ENCODE measurements at regions not wholly inside any gene's neighbourhood (a gene's known extent, or its start where the extent isn't known, plus 50 kb on each side); places are given as distances from the start of the nearest gene placed in this dataset.
"Not testable (repeated sequence)": the region's sequence is repeated elsewhere in the genome, so short reads cannot be mapped to it uniquely, and the experiment has no call there.

- intact Hi-C loops (cut with DNase I), result no loop called here
- 73 to 77% methylated on average over 2 of the region's 2 CpGs for WGBS, 2 donors
- Histone ChIP-seq H3K27ac (no peak overlapping the region), H3K27me3 (no peaks in the 10 kb centered on the region), H3K9me3 (no peaks in the 10 kb centered on the region), H3K4me1 (no peaks in the 10 kb centered on the region), H3K36me3 (no peaks in the 10 kb centered on the region), H3K4me3 (replicated peaks in 1 of 3) (no peak overlapping the region)
- TF ChIP-seq, protein P1, sequence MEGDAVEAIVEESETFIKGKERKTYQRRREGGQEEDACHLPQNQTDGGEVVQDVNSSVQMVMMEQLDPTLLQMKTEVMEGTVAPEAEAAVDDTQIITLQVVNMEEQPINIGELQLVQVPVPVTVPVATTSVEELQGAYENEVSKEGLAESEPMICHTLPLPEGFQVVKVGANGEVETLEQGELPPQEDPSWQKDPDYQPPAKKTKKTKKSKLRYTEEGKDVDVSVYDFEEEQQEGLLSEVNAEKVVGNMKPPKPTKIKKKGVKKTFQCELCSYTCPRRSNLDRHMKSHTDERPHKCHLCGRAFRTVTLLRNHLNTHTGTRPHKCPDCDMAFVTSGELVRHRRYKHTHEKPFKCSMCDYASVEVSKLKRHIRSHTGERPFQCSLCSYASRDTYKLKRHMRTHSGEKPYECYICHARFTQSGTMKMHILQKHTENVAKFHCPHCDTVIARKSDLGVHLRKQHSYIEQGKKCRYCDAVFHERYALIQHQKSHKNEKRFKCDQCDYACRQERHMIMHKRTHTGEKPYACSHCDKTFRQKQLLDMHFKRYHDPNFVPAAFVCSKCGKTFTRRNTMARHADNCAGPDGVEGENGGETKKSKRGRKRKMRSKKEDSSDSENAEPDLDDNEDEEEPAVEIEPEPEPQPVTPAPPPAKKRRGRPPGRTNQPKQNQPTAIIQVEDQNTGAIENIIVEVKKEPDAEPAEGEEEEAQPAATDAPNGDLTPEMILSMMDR (IDR thresholded peaks at IDR 0.05), result no peak
- TF ChIP-seq POLR2A (IDR thresholded peaks at IDR 0.05), result no peak
- no peak for DNase-seq
These were observed 68.9 kb upstream of the THSD7B start for GRCh38 chr2:136696438-136696837.

GRCh38 chr2:136693966-136694365 is 71.4 kb upstream of the THSD7B start:
- DNase-seq, result no peak
- TF ChIP-seq POLR2A (IDR thresholded peaks at IDR 0.05), result no peak
- TF ChIP-seq, protein P1 (IDR thresholded peaks at IDR 0.05), result no peak
- no peaks in the 10 kb centered on the region for H3K4me1 ChIP-seq
- H3K9me3 ChIP-seq, result no peaks in the 10 kb centered on the region
- H3K36me3 ChIP-seq, result no peaks in the 10 kb centered on the region
- 54 to 72% methylated on average over 3 to 5 of the region's 5 CpGs for WGBS, 2 donors
- H3K4me3 ChIP-seq (replicated peaks in 1 of 3), result no peak overlapping the region
- no peak overlapping the region for H3K27ac ChIP-seq
- intact Hi-C loops (cut with DNase I), result no loop called here
- H3K27me3 ChIP-seq, result no peaks in the 10 kb centered on the region

- DNase-seq; H3K27me3 ChIP-seq; H3K36me3 ChIP-seq; intact Hi-C loops (cut with DNase I); H3K4me1 ChIP-seq; H3K9me3 ChIP-seq; H3K4me3 ChIP-seq (replicated peaks in 1 of 3); H3K27ac ChIP-seq: not testable (repeated sequence)
- 49 to 54% methylated on average over 1 of the region's 1 CpG for WGBS, 2 donors
These were observed 85.3 kb upstream of the THSD7B start for GRCh38 chr2:136680079-136680478.

GRCh38 chr2:136665736-136666135 is 99.6 kb upstream of the THSD7B start:
- no peaks in the 10 kb centered on the region for H3K9me3 ChIP-seq
- WGBS, 2 donors, result 54 to 65% methylated on average over 3 of the region's 3 CpGs
- intact Hi-C loops (cut with DNase I), result no loop called here
- H3K36me3 ChIP-seq, result no peaks in the 10 kb centered on the region
- TF ChIP-seq, protein P1 (IDR thresholded peaks at IDR 0.05), result no peak
- TF ChIP-seq POLR2A (IDR thresholded peaks at IDR 0.05), result no peak
- H3K27me3 ChIP-seq, result no peaks in the 10 kb centered on the region
- H3K4me3 ChIP-seq (replicated peaks in 1 of 3), result no peak overlapping the region
- no peak overlapping the region for H3K27ac ChIP-seq
- H3K4me1 ChIP-seq, result no peaks in the 10 kb centered on the region
- no peak for DNase-seq

DNA sequence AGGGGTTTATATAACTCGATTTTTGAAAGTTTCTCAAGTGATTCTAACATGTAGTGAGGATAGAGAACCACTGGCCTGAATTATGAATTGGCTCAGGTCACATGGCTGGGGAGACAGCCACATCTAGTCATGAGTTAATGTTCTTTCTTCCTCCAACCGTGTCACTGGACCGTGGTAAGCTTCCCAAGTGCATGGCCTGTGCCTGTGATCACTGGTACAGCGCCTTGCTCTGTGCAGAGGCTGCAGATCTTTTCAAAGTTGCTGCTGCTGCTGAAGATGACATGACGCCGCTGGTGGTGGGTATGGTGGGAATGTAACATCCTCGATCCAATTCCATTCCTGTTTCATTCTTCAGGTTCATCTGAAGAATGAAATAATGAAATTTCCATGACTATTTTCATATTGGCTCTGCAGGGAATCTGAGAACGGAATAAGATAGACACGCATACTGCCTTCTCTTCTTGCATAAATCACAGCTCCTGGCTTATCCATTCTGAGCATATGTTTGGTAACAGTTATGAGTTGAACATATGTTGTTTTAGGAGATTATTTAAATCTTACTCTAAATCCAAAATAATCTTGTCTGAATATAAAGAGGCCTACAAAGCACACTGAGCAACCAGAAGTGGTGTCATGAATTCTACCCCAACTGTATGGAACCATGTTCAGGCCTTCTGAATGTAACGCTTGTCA is 100.5 kb upstream of the THSD7B start:
- no peaks in the 10 kb centered on the region for H3K36me3 ChIP-seq
- H3K27ac ChIP-seq, result no peak overlapping the region
- no peak for TF ChIP-seq POLR2A (IDR thresholded peaks at IDR 0.05)
- TF ChIP-seq, protein P1 (IDR thresholded peaks at IDR 0.05), result no peak
- no peaks in the 10 kb centered on the region for H3K4me1 ChIP-seq
- H3K4me3 ChIP-seq (replicated peaks in 1 of 3), result no peak overlapping the region
- H3K27me3 ChIP-seq, result no peaks in the 10 kb centered on the region
- H3K9me3 ChIP-seq, result no peaks in the 10 kb centered on the region
- no peak for DNase-seq
- 77 to 79% methylated on average over 10 of the region's 10 CpGs for WGBS, 2 donors
- intact Hi-C loops (cut with DNase I), result no loop called here

All from thyroid gland (tissue), 4 donors.